ENCODE measurements at regions not wholly inside any gene's neighbourhood (a gene's known extent, or its start where the extent isn't known, plus 50 kb on each side); places are given as distances from the start of the nearest gene placed in this dataset.

- TF ChIP-seq CTCF (IDR thresholded peaks at IDR 0.05; ENCODE audit: low read length), result no peak
- TF ChIP-seq EZH2phosphoT487 (IDR thresholded peaks at IDR 0.05; ENCODE audit: low read length), result no peak
- no peak for TF ChIP-seq EZH2 (optimal IDR thresholded peaks at IDR 0.05; ENCODE audit: low read depth, low read length)
Measured at GRCh38 chr2:81545626-81546025, 1241.1 kb upstream of the LRRTM1 start.
